Right renal cortex interstitium (tissue), 3 donors: ENCODE measurements at regions not wholly inside any gene's neighbourhood (a gene's known extent, or its start where the extent isn't known, plus 50 kb on each side); places are given as distances from the start of the nearest gene placed in this dataset.
"Not testable (repeated sequence)": the region's sequence is repeated elsewhere in the genome, so short reads cannot be mapped to it uniquely, and the experiment has no call there.

ENCODE experiments used
- DNase-seq, 3 donors: peaks; one replicate each; pipeline ENCODE4 v3.0.0-alpha.2; 2013; ENCODE audit warnings: low read depth in 3 of 3, low spot score in 2 of 3

DNA sequence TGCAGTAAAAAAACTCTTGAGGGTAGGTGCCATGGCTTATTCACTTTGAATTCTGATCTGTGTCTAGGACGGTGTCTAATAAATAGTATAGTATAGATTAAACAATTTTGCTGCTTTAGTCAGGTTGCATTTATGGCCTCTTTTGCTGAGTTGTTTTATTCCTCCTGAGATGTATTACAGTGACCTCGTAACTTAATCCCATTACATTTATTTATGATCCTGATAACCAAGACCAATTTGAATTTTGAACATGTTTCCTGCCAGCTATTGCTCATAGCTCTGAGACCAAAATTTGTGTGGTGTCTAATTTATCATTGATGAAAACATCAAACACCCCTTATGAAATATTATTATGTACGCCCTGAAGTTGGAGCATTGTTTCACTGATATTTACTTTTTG lies 381.9 kb upstream of the SEMA3C start:
- no peak for DNase-seq

DNA sequence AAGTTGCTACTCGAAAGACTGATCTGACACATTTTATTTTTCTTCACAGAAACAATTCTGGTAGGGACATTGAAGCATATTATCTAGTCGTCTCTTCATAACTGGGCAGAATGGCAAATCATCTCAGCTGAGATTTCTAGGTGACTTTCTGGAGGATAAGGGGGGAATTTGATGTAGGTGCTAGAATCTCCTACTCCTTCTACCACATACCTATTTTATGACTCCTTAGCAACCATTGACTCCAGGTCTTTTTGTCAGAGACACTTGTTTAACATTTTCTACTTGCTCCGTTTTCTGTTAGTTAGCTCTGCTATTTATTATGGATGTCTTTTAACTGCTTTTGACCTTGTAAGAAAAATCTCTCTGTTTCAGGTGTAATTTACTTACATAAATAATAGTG lies 380.9 kb upstream of the SEMA3C start:
- DNase-seq, result no peak

DNA sequence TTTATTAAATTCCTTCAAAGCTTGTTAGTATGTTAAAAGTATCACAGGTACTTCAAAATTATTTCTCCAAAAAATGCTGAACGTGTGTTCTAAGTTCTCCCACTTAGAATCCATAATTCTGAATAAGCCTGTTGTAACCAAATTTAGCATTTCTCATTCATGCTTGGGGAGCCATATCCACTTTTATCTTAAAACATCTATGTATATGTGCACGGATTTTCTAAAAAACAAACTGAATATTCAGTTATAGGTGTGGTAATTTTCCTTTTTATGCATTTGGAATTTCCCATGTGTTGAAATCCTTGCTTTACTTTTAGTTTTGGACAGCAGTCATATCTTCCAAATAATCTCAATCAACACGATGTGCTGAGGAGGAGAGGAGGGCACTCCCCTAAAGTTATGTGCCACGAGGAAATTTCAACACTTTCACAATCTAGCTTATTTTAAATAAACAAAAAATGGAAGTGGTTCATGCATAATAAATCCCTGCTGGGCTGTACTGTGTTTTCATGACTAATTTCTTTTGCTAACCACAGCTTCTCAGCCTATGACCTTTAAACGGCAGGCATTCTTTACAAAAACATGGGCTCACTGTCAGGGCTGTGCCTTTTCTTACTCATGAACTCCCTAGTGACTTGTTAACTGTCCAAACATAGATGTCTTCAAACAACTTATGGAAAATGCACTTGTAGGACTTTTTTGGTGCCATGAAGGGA lies 380.3 kb upstream of the SEMA3C start:
- DNase-seq, result peak in 1 of 3 donors; percentile 2

DNA sequence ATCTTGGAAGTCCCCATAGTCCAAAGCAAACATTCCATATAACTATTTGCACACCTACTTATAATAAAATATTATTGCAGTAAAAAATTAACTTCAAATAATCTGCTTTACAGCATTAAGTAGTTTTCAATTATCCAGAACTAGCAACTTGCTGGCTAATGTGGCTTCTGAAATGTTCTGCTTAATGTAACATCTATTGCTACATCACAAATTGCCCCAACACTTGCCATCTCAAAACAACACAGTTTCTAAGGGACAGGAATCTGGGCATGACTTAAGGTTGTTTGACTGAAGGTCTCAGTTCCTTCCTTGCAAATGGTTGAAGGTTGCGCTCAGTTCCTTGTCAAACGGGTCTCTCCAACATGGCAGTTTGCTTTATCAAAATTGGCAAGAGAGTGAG lies 378.5 kb upstream of the SEMA3C start:
- DNase-seq, result no peak

DNA sequence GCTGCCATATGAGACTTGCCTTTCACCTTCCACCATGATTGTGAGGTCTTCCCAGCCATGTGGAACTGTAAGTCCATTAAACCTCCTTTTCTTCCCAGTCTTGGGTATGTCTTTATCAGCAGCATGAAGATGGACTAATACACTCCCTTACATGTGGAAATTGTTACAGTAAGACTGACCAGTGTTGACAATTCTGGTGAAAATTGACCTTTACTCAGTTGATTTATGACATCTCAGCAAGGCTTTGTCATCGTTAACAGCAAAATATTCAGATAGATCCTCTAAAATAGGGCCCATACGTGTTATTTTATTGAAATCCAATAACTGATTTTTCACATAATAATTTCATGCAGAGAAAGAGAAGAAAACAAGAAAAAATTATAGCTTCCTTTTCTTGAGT lies 377.9 kb upstream of the SEMA3C start:
- no peak for DNase-seq

DNA sequence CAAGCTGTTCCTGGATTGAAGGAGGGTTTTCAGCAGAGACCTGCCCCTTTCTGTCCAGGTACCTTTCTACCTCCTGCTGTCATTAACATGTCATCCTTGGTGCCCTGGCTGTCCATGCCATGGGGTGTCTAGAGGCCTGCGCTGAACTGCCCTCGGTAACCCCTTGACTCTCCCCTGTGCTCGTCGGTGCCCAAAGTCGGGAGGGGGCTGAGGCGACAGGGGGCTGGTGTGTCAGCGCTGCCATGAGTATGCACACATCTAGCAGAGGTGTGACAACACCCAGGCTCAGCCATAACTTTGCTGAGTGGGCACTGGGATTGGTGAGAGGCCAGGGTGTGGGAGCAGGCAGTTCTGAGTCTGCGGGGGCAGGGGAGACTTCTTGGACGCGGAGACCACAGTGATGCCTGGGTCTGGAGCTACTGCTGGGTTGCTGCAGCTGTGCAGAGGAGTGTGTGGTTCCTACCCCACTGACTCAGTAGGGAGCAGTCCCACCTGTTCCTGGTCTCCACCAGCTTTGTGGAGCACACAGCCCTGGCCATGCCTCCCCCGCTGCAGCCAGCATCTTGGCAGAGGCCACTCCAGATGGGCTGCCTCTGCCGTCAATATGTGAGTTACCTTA lies 376.2 kb upstream of the SEMA3C start:
- no peak for DNase-seq

DNA sequence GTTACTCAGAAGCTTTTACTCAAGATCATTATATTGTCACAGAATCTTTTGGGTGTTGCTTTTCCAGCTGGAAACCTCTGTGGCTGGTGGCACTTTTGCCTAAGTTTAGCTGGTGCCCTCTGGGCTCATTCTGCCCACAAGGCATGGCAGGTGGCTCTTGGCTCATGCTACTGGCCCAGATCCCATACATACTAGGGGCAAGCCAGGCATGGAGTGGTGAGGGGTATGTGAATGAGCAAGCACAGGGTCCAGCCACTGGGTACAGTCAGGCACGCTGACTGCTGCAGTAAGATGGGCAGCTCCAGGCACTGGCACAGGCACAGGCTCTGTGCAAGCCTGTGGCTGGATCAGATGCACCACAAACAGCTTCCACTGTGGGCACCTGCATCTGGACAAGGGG lies 375.0 kb upstream of the SEMA3C start:
- no peak for DNase-seq

DNA sequence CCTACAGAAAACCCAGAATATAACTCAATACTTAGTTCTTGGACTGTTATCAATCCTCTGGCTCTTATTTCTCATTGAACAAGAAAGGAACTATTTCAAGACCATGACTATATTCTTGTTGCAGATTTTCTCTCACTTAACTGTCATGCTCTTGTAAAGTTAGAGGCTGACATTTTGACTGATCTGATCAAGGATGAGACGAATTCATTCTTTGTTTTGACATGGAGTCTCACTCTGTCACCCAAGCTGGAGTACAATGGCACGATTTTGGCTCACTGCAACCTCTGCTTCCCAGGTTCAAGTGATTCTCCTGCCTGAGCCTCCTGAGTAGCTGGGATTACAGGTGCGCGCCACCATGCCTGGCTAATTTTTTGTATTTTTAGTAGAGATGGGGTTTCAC lies 367.9 kb upstream of the SEMA3C start:
- not testable (repeated sequence) for DNase-seq

DNA sequence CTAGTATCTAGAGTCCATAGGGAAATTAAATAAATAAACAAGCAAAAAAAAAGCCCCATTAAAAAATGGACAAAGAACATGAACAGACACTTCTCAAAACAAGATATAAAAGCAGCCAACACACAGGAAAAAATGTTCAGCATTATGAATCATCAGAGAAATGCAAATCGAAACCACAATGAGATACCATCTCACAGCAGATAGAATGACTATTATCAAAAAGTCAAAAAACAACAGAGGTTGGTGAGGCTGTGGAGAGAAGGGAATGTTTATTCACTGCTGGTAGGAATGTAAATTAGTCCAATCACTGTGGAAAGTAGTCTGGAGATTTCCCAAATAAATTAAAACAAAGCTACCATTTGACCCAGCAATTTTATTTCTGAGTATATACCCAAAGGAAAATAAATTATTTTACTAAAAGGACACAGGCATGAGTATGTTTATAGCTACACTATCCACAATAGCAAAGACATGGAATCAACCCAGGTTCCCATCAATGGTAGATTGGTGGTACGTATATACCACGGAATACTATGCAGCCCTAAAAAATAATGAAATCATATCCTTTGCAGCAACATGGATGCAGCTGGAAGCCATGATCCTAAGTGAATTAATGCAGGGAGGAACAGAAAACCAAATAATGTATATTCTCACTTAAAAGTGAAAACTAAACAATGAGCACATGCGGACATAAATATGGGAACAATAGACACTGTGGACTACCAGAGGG lies 366.5 kb upstream of the SEMA3C start:
- DNase-seq, result no peak

DNA sequence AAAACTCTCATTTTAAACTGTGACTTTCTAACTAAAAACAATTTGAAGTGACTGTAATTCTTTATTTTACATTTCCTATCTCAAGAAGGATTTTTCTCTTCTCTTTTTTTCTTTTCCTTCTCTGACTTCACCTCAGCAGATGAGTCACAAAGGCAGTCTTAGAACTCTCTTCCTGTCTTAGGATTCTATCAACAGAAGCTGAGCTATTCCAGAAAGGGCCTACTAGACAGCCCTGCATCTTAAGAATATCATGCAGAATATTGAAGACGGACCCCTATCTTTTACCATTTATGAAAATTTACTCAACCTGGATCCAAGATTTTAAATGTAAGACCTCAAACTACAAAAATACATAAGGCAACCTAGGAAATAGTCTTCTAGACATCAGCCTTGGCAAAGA lies 365.7 kb upstream of the SEMA3C start:
- no peak for DNase-seq

DNA sequence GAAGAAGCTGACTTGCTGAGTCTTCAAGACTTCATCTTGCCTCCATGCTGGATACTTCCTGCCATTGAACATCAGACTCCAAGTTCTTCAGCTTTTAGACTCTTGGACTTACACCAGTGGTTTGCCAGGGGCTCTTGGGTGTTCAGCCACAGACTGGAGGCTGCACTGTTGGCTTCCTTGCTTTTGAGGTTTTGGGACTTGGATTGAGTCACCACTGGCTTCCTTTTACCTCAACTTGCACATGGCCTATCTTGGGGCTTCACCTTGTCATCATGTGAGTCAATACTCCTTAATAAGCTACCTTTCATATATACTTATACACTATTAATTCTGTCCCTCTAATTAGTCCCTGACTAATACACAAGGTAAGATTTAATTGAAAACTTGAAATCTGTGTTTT lies 361.7 kb upstream of the SEMA3C start:
- DNase-seq, result no peak

DNA sequence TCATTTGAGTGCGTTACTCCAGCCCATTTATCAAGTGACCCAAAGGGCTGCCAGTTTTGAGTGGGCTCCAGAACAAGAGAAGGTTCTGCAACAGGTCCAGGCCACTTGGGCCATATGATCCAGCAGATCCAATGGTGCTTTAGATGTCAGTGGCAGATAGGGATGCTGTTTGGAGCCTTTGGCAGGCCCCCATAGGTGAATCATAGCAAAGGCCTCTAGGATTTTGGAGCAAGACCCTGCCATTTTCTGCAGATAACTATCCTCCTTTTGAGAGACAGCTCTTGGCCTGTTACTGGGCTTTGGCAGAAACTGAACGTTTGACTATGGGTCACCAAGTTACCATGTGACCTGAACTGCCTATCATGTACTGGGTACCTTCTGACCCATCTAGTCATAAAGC lies 358.8 kb upstream of the SEMA3C start:
- no peak for DNase-seq

DNA sequence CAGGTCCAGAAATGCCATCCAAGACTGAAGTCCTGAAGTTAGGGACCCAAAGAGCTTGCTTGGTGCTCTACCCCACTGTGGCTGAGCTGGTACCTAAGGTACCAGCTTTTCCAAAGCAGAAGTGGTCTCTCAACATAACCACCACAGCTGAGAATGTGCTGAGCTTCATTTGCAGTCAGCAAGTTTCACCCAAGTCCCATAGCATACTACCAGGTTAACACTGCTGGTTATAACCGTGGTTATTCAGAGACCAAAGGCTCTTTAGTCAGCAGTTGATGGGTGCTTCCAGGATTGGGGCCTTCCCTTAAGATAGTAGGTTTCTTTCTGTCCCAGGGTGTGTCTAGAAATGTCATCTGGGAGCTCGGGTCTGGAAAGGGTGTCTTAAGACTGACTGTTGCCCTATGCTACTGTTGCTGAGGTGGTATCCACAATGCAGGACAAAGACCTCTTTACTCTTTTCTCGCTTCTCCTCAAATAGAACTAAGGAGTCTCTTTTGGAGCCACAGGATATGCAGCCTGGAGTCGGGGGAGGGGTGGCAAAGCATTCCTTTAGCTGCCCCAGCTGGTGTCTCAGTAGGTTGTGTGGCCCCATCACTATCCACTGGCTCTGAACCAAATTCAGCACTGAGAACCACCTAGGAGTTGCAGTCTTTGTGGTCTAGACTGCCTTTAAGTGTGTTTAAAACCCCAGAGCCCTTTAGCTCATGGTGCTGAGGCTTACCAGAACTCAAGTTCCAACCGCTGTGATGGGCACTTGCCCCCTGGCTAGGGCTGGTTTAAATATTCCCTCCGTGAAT lies 354.9 kb upstream of the SEMA3C start:
- DNase-seq, result no peak

DNA sequence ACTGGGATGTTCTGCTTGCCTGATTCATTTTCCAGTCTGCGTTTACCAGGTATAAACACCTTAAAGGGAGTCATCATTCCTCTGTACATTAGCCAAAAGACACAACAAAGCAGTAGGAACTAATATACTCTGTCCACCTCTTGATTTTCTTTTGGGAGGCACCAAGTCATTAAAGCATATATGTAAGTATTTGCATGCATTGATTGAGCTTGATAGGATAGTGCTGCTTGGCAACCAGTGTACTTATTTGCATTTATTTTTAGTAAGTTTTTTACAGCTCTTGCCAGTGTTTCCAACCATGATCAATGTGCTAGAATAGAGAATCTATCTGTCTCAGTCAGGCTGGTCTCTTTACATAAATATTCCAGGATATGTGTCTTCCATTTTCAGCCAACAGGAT lies 353.3 kb upstream of the SEMA3C start:
- no peak for DNase-seq

DNA sequence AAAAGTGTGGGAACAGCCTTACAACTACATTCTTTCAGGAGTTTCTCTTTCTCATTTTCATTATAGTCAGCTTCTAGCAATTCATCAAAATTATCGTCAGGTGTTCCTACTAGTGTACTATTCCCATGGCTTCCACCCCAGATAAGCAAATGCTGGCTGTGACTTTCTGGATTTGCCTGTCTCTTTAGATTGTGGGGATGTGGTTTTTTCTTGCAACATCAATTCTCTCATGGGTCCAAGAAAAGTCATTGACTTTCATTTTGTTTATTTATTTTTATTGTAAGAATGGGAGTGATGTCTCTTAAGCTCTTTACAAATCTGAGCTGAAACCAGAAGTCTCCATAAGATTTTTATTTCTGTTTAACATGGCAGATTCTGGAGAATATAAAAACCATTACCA lies 349.7 kb upstream of the SEMA3C start:
- no peak for DNase-seq

DNA sequence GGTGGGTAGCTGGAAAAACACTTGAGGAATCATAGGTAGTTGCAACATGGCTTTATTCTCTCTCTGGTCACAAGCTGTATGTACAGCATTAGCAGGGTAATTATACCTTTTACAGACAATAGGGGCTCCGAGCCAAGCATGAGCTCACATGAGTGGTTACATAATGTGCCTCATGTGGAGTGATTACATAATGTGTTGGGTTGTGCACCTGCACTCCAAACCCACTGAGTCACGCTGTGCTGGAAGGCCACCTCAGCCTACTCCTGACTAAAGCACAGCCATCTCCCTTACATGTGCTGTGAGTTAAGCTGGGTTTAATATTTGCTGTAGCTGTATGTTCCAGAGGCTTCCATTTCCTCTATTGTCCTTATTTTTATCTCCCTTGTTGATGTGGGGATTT lies 348.7 kb upstream of the SEMA3C start:
- DNase-seq, result no peak

DNA sequence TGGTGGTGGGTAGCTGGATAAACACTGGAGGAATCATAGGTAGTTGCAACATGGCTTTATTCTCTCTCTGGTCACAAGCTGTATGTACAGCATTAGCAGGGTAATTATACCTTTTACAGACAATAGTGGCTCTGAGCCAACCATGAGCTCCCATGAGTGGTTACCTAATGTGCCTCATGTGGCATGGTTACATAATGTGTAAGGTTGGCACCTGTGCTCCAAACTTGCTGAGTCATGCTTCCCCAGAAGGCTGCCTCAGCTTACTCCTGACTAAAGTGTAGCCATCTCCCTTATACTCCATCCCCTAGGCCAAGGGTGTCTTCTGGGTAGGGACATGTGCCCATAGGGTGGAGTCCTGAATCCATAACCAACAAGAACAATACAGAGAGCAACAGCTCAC lies 345.3 kb upstream of the SEMA3C start:
- DNase-seq, result no peak

DNA sequence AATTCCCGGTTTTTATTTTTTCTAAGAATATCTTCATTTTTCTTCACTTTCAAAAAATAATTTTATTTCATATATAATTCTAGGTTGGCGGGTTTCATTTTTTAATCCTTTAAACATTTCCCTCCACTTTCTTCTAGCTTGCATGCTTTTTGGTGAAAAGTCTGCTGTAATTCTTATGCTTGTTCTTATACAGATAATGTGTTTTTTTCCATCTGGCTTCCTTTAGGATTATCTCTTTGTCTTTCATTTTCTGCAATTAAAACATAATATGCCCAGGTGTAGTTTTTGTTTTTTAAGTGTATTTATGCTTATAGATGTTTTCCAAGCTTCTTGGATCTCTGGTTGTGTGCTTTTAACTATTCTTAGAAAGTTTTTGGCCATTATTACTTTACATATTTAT lies 341.3 kb upstream of the SEMA3C start:
- DNase-seq, result no peak

DNA sequence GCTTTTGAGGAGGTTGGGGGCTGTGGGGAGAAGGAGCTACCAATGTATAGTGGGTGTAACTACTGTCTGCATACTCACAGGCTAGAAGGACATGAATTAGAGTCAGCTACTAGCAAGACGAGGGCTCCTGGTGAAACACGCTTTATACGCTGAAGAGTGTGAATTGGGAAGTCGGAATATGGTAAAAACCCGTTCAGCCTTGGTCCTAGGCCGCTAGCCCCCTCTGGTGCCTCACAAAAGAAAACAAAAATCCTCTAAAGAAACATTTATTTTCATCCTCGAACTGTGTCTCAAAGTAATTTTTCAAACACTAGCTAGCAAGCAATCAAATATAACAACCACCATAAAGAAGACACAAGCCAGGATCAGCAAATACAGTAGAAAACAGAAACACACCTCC lies 338.1 kb upstream of the SEMA3C start:
- no peak for DNase-seq

DNA sequence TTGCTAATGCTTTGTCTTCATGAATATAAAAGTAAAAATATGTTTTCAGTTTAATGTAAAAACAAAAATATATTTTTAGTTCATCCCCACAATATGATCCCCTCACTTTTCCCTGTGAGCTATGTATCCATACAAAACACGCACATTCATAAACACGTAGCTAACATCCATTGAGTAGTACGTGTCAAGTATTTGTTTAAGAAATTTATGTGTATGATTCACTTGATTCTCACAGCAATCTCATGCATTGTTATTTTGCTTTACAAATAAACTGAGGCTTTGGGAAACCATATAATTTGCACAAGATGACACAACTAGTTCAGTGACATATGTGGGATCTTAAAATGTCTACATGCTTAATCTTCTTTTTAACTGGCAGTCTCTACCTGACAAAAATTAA lies 329.6 kb upstream of the SEMA3C start:
- DNase-seq, result no peak

DNA sequence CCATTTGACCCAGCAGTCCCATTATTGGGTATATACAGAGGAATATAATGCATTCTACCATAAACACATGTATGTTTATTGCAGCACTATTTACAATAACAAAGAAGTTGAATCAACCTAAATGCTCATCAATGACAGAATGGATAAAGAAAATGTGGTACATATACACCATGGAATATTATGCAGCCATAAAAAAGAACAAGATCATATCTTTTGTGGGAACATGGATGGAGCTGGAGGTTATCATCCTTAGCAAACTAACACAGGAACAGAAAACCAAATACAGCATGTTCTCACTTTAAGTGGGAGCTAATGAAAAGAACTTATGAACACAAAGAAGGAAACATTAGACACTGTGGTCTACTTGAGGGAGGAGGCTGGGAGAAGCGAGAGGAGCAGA lies 328.5 kb upstream of the SEMA3C start:
- not testable (repeated sequence) for DNase-seq
